A549 (cell line): ENCODE measurements at regions not wholly inside any gene's neighbourhood (a gene's known extent, or its start where the extent isn't known, plus 50 kb on each side); places are given as distances from the start of the nearest gene placed in this dataset.

Experiments used
- ATAC-seq, 2 experiments: fragments of 200-7000 bp in 1 of 2; fragments of >200 bp in 1 of 2; cut with Nextera tagmentation in 1 of 2; cut with Tn5 transposase in 1 of 2; 3 replicates each; pipeline versions ENCODE4 v1.8.0 to v1.9.1; 2018 to 2020; ENCODE audit warnings: mild to moderate bottlenecking in 1 of 2, moderate library complexity in 1 of 2
- CTCF ChIA-PET: fragments of 300-600 bp; sonication (Branson Sonifier 250); formaldehyde crosslinking; extraction: SDS; loops from one replicate; lab custom pipeline; 2021; ENCODE audit warnings: antibody characterized with exemption, inconsistent platforms; lab: Yijun Ruan, JAX
- POLR2A ChIA-PET: fragments of 350-600 bp; formaldehyde crosslinking; extraction: SDS; loops from one replicate; lab custom pipeline; 2021; ENCODE audit warnings: antibody characterized with exemption, inconsistent platforms; lab: Yijun Ruan, JAX
- DNase-seq, 2 experiments: peaks; one replicate each; pipeline versions ENCODE4 v3.0.0 to v3.0.0-alpha.2; 2011 to 2016; ENCODE audit warnings: low read depth in 1 of 2, low spot score in 1 of 2
- FAIRE-seq: peaks from 2 replicates; lab custom pipeline; 2011; peaks lifted over from hg19 to GRCh38; lab: Jason Lieb, UNC
- H3K27ac ChIP-seq, 2 experiments: fragments of >200 bp; sonication (Bioruptor Twin); formaldehyde crosslinking; 3 replicates each; pipeline ENCODE4 v1.5.1; 2016 to 2017
- H3K4me1 ChIP-seq: fragments of >200 bp; sonication (Bioruptor Twin); formaldehyde crosslinking; 3 replicates; pipeline ENCODE4 v1.6.1; 2016
- H3K4me2 ChIP-seq: fragments of >200 bp; sonication (Bioruptor Twin); formaldehyde crosslinking; 3 replicates; pipeline ENCODE4 v1.6.1; 2016
- H3K4me3 ChIP-seq: fragments of >200 bp; sonication (Bioruptor Twin); formaldehyde crosslinking; 3 replicates; pipeline ENCODE4 v1.5.1; 2016
- H3K9me3 ChIP-seq: fragments of >200 bp; sonication (Bioruptor Twin); formaldehyde crosslinking; 3 replicates; pipeline ENCODE4 v1.6.1; 2016
- CHD2 ChIP-seq: fragments of 150-350 bp; IDR thresholded peaks from 2 replicates; pipeline ENCODE4 v1.6.1; 2014; ENCODE audit warnings: low read length; ENCODE audit not compliant: partially characterized antibody
- CTCF ChIP-seq: fragments of >200 bp; sonication (Bioruptor Twin); formaldehyde crosslinking; IDR thresholded peaks from 3 replicates; pipeline ENCODE4 v1.5.1; 2016
- E2F6 ChIP-seq: IDR thresholded peaks from 2 replicates; pipeline ENCODE4 v1.6.1; 2012; ENCODE audit warnings: low read depth, borderline replicate concordance
- GATA3 ChIP-seq: IDR thresholded peaks from 2 replicates; pipeline ENCODE4 v1.6.1; 2012; ENCODE audit warnings: borderline replicate concordance
- HEYL ChIP-seq: fragments of 250-450 bp; sonication (Bioruptor Pico); IDR thresholded peaks from 2 replicates; pipeline ENCODE4 v1.8.0; 2021; ENCODE audit warnings: mild to moderate bottlenecking, moderate library complexity
- JUNB ChIP-seq: fragments of >200 bp; sonication (Bioruptor Twin); formaldehyde crosslinking; IDR thresholded peaks from 2 replicates; pipeline ENCODE4 v1.6.1; 2016
- MAZ ChIP-seq: fragments of 150-350 bp; IDR thresholded peaks from 2 replicates; pipeline ENCODE4 v1.6.1; 2014; ENCODE audit warnings: antibody characterized with exemption, low read depth, low read length, borderline replicate concordance
- PBX3 ChIP-seq: IDR thresholded peaks from 2 replicates; pipeline ENCODE4 v1.6.1; 2012
- RAD21 ChIP-seq, 2 experiments: fragments of >200 bp in 1 of 2; sonication (Bioruptor Twin) in 1 of 2; formaldehyde crosslinking in 1 of 2; IDR thresholded peaks in 1 of 2; conservative IDR thresholded peaks in 1 of 2; 2 replicates in 1 of 2; 3 replicates in 1 of 2; pipeline ENCODE4 v1.6.1; 2012 to 2018; ENCODE audit warnings: inconsistent platforms in 1 of 2
- SMC3 ChIP-seq: fragments of >200 bp; sonication (Bioruptor Twin); formaldehyde crosslinking; IDR thresholded peaks from 3 replicates; pipeline ENCODE4 v1.6.1; 2018; ENCODE audit warnings: inconsistent platforms
- TFCP2L1 ChIP-seq: fragments of 250-450 bp; sonication (Bioruptor Pico); IDR thresholded peaks from 2 replicates; pipeline ENCODE4 v1.5.0; 2021; ENCODE audit warnings: mild to moderate bottlenecking
- USF2 ChIP-seq: fragments of 450-650 bp; IDR thresholded peaks from 2 replicates; pipeline ENCODE4 v1.6.1; 2014; ENCODE audit warnings: antibody characterized with exemption
- ZNF302 ChIP-seq: fragments of 250-450 bp; sonication (Bioruptor Pico); IDR thresholded peaks from 2 replicates; pipeline ENCODE4 v1.9.0; 2021; ENCODE audit warnings: inconsistent platforms, mild to moderate bottlenecking, moderate library complexity
- WGBS: methylation state at CpG from one replicate; pipeline ENCODE4 v1.1.6; 2017; ENCODE audit errors: missing lambda C conversion rate; 5-methylcytosine and 5-hydroxymethylcytosine counted together

GRCh38 chr10:63718421-63718820 lies 197.2 kb downstream of the REEP3 start (continued):
- TF ChIP-seq ZNF302 (CRISPR knock-in tag) (no peak), CTCF (no peak), PBX3 (no peak)

DNA sequence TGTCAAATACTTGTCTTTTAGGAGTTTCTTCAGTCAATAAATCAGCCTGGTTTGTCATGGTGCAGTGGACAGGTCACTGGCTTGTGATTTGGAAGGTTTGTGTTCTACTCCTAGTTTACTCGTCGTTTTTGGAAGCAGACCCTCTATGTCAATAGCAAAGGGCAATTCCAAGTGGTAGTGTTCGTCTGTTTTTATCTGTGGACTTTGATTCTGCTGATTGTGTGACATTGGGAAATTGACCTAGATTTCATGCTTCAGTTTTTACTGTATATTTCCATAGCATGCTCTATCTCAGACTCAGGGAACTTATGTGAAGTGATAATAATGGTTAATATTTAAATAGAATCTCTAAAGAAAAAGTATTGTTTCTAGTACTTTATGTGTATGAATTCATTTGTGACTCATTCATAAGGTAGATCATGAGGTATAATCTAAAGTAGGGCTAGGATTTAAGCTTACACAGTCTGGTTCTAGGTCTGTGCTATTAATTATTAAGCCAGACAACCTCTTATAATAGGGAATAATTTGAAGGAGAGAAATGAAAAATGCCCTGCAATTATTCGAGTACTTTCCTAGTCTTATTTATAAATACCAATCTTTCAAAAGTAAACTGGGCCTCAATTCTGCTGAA lies 198.1 kb downstream of the REEP3 start:
- ChIA-PET POLR2A (interaction anchor here (0.9 to 2.3 kb wide), 2 partner anchors 12 to 89 kb away, joined by 3 to 17 read pairs; no protein-coding TSS in a partner anchor), CTCF (interaction anchor here (0.8 to 9.7 kb wide), 57 partner anchors 8 to 1282 kb away, joined by 3 to 153 read pairs (median 5); no protein-coding TSS in a partner anchor)
- FAIRE-seq (no peak), DNase-seq (no peak), ATAC-seq (no peak)
- Histone ChIP-seq H3K27ac (peak overlapping the region; percentile 47 to 66), H3K4me3 (no peak overlapping the region), H3K9me3 (no peaks in the 10 kb centered on the region), H3K4me1 (peaks cover 23% of the 10 kb centered on the region), H3K4me2 (peak overlapping the region; percentile 56)
- TF ChIP-seq MAZ = no peak
- 0 out of 2 replicates have a peak, but pooled peaks have one; percentile 18 for TF ChIP-seq JUNB
- 18% methylated on average over 4 of the region's 4 CpGs for WGBS

DNA sequence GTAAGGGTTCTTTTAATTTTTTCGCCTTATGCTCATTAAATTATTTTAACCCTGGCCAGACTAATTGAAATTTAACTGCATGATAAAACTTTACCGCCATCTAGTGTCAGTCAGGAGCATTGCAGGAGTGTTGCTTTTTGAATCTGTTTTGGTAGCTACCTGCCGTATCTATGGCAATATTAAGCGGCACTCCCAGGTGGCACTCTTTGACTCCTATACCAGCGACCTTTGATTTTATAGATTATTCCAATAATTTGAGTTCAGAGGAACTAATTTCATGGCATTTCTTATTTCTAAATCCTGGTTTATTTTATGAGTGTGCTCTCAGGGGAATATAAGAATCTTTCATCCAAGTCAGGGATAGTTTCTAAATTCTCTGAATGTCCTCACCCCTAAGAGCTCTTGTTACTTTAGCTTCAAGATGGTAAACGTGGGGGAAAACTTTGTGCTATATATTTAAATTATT lies 198.9 kb downstream of the REEP3 start:
- ChIA-PET CTCF (interaction anchor here (0.6 to 9.7 kb wide), 76 partner anchors 8 to 1282 kb away, joined by 3 to 153 read pairs (median 4); no protein-coding TSS in a partner anchor), POLR2A (interaction anchor here (0.9 to 2.3 kb wide), 3 partner anchors 13 to 198 kb away, joined by 3 to 17 read pairs (median 3); no protein-coding TSS in a partner anchor)
- DNase-seq (peak in 1 of 2 experiments; percentile 57), FAIRE-seq (no peak), ATAC-seq (peak in 1 of 2 experiments; percentile 62; a peak in 3 of 6 replicates)
- H3K27ac ChIP-seq = peak overlapping the region in 1 of 2 experiments; percentile 66; a peak in 1 of 6 replicates
- H3K9me3 ChIP-seq = no peaks in the 10 kb centered on the region
- H3K4me3 ChIP-seq = no peak overlapping the region
- TF ChIP-seq RAD21 (conservative IDR thresholded peaks at IDR 0.05 in 1 of 2, IDR thresholded peaks at IDR 0.05 in 1 of 2) (peak; percentile 96 to 97), HEYL (CRISPR knock-in tag) (no peak), SMC3 (peak; percentile 94), ZNF302 (CRISPR knock-in tag) (no peak), USF2 (no peak), CTCF (peak; percentile 99)
- 2% methylated on average over 6 of the region's 6 CpGs for WGBS
- H3K4me1 ChIP-seq = peaks cover 23% of the 10 kb centered on the region
- peak overlapping the region; percentile 56 for H3K4me2 ChIP-seq

- POLR2A ChIA-PET = interaction anchor here (1.1 to 2.3 kb wide), 2 partner anchors 90 to 199 kb away, joined by 3 to 17 read pairs; no protein-coding TSS in a partner anchor
- 41% methylated on average over 4 of the region's 4 CpGs for WGBS
- Histone ChIP-seq H3K9me3 (no peaks in the 10 kb centered on the region), H3K4me2 (peak overlapping the region; percentile 56; the same call in 1 of the 3 replicates), H3K27ac (0 out of 6 replicates have a peak overlapping the region, but pooled peaks of 1 of the 2 experiments have one; percentile 16), H3K4me1 (peaks cover 23% of the 10 kb centered on the region), H3K4me3 (no peak overlapping the region)
- FAIRE-seq (no peak), ATAC-seq (no peak), DNase-seq (no peak)
- TF ChIP-seq E2F6 (no peak), CHD2 (no peak), GATA3 (no peak), TFCP2L1 (CRISPR knock-in tag) (no peak)
- CTCF ChIA-PET = interaction anchor here (0.6 to 9.7 kb wide), 69 partner anchors 8 to 1283 kb away, joined by 3 to 153 read pairs (median 4); no protein-coding TSS in a partner anchor
These were observed 199.5 kb downstream of the REEP3 start for GRCh38 chr10:63720676-63721075.
